SU-DHL-6 (cell line): ENCODE measurements at regions not wholly inside any gene's neighbourhood (a gene's known extent, or its start where the extent isn't known, plus 50 kb on each side); places are given as distances from the start of the nearest gene placed in this dataset.

ENCODE experiments used
- H2AFZ ChIP-seq: fragments of 200-600 bp; sonication (generic); 2 replicates; pipeline ENCODE4 v1.6.1; 2014; ENCODE audit warnings: low read depth, mild to moderate bottlenecking, moderate library complexity, mixed read lengths, antibody characterized with exemption, low read length; ENCODE audit not compliant: severe bottlenecking
- H3F3A ChIP-seq: fragments of 200-600 bp; shearing (Covaris generic); 2 replicates; pipeline ENCODE4 v1.6.0; 2016; ENCODE audit warnings: antibody characterized with exemption, mild to moderate bottlenecking; ENCODE audit not compliant: insufficient read depth
- H3K27ac ChIP-seq: fragments of 200-600 bp; sonication (generic); 2 replicates; pipeline ENCODE4 v1.5.1; 2016; ENCODE audit warnings: low read depth, mild to moderate bottlenecking, low read length, moderate library complexity, mixed read lengths
- H3K27me3 ChIP-seq: fragments of 200-600 bp; sonication (generic), shearing (Covaris generic); 2 replicates; pipeline ENCODE4 v1.6.0; 2014; ENCODE audit warnings: mild to moderate bottlenecking, low read length
- H3K36me3 ChIP-seq: fragments of 200-600 bp; sonication (generic); 2 replicates; pipeline ENCODE4 v1.6.1; 2014; ENCODE audit warnings: mild to moderate bottlenecking, low read length, mixed read lengths
- H3K4me2 ChIP-seq: fragments of 300-600, 200-600 bp; shearing (Covaris generic), sonication (generic); 2 replicates; pipeline ENCODE4 v1.6.0; 2014; ENCODE audit warnings: low read length, low read depth, mild to moderate bottlenecking; ENCODE audit not compliant: poor library complexity, severe bottlenecking
- H3K4me3 ChIP-seq: fragments of 200-600 bp; sonication (generic); 2 replicates; pipeline ENCODE4 v1.5.1; 2014; ENCODE audit warnings: antibody characterized with exemption, low read length, mild to moderate bottlenecking, mixed read lengths; ENCODE audit not compliant: insufficient read depth, poor library complexity, severe bottlenecking
- H3K79me2 ChIP-seq: fragments of 200-600 bp; sonication (generic); 2 replicates; pipeline ENCODE4 v1.6.1; 2014; ENCODE audit warnings: mild to moderate bottlenecking, low read length, moderate library complexity; ENCODE audit not compliant: insufficient read depth
- H3K9ac ChIP-seq: fragments of 200-600 bp; sonication (generic); 2 replicates; pipeline ENCODE4 v1.7.0; 2014; ENCODE audit warnings: mild to moderate bottlenecking, low read length
- H3K9me2 ChIP-seq: fragments of 200-600 bp; sonication (generic); replicated peaks from 2 replicates; pipeline ENCODE4 v1.6.1; 2014; ENCODE audit warnings: low read length; ENCODE audit not compliant: insufficient read depth
- H3K9me3 ChIP-seq: fragments of 200-600 bp; sonication (generic); 2 replicates; pipeline ENCODE4 v1.6.1; 2014; ENCODE audit warnings: low read length, mixed read lengths; ENCODE audit not compliant: insufficient read depth
- H4K20me1 ChIP-seq: fragments of 200-600 bp; sonication (generic); 2 replicates; pipeline ENCODE4 v1.6.1; 2014; ENCODE audit warnings: low read depth, mild to moderate bottlenecking, antibody characterized with exemption, low read length, moderate library complexity, mixed read lengths
- CTCF ChIP-seq: fragments of 200-600 bp; sonication (generic); IDR thresholded peaks from one replicate; pipeline ENCODE4 v1.5.1; 2017; ENCODE audit warnings: antibody characterized with exemption, mild to moderate bottlenecking, low read length, moderate library complexity; ENCODE audit not compliant: insufficient read depth, poor library complexity, severe bottlenecking
- EZH2phosphoT487 ChIP-seq: fragments of 200-600 bp; sonication (generic), shearing (Covaris generic); conservative IDR thresholded peaks from 2 replicates; pipeline ENCODE4 v1.6.1; 2018; ENCODE audit warnings: mild to moderate bottlenecking, antibody characterized with exemption, low read length, moderate library complexity, mixed read lengths

- Histone ChIP-seq H3K9ac (no peak overlapping the region), H3K9me3 (no peaks in the 10 kb centered on the region), H3F3A (no peaks in the 10 kb centered on the region), H2AFZ (peak overlapping the region; percentile 35), H3K4me2 (no peak overlapping the region), H3K36me3 (no peaks in the 10 kb centered on the region), H3K79me2 (no peaks in the 10 kb centered on the region), H3K27me3 (no peaks in the 10 kb centered on the region), H3K4me3 (no peak overlapping the region), H3K27ac (no peak overlapping the region), H4K20me1 (no peaks in the 10 kb centered on the region), H3K9me2 (no peaks in the 10 kb centered on the region)
- TF ChIP-seq CTCF (no peak), EZH2phosphoT487 (no peak)
Measured at GRCh38 chr3:166304584-166304983, 467.4 kb upstream of the BCHE start.

- Histone ChIP-seq H3F3A (no peaks in the 10 kb centered on the region), H3K4me2 (no peak overlapping the region), H3K36me3 (no peaks in the 10 kb centered on the region), H3K27me3 (no peaks in the 10 kb centered on the region), H3K9ac (no peak overlapping the region), H4K20me1 (no peaks in the 10 kb centered on the region), H3K27ac (no peak overlapping the region), H3K9me2 (no peaks in the 10 kb centered on the region), H3K79me2 (no peaks in the 10 kb centered on the region), H3K9me3 (no peaks in the 10 kb centered on the region), H2AFZ (no peak overlapping the region), H3K4me3 (no peak overlapping the region)
- TF ChIP-seq CTCF (no peak), EZH2phosphoT487 (no peak)
Measured at GRCh38 chr3:166303681-166304080, 466.5 kb upstream of the BCHE start.

- TF ChIP-seq EZH2phosphoT487: no peak
- no peak for TF ChIP-seq CTCF
- Histone ChIP-seq H2AFZ (no peak overlapping the region), H3K9me3 (no peaks in the 10 kb centered on the region), H3K27ac (no peak overlapping the region), H3K9me2 (no peaks in the 10 kb centered on the region), H3F3A (no peaks in the 10 kb centered on the region), H3K4me2 (no peak overlapping the region), H4K20me1 (no peaks in the 10 kb centered on the region), H3K9ac (no peak overlapping the region), H3K79me2 (no peaks in the 10 kb centered on the region), H3K4me3 (no peak overlapping the region), H3K36me3 (no peaks in the 10 kb centered on the region), H3K27me3 (no peaks in the 10 kb centered on the region)
Measured at GRCh38 chr3:166302331-166302730, 465.1 kb upstream of the BCHE start.
